Colonic mucosa (tissue), 4 donors: ENCODE measurements at regions not wholly inside any gene's neighbourhood (a gene's known extent, or its start where the extent isn't known, plus 50 kb on each side); places are given as distances from the start of the nearest gene placed in this dataset.

Experiments
- DNase-seq: peaks from one replicate; pipeline ENCODE4 v3.0.0-alpha.2; 2020
- H3K27ac ChIP-seq: fragments of 200-600 bp; one replicate; pipeline ENCODE4 v1.8.0; 2021
- H3K27me3 ChIP-seq: fragments of 200-600 bp; one replicate; pipeline ENCODE4 v1.8.0; 2021
- H3K36me3 ChIP-seq: fragments of 200-600 bp; one replicate; pipeline ENCODE4 v1.8.0; 2021
- H3K4me1 ChIP-seq: fragments of 200-600 bp; one replicate; pipeline ENCODE4 v1.8.0; 2021; ENCODE audit warnings: mild to moderate bottlenecking
- H3K4me3 ChIP-seq: fragments of 200-600 bp; one replicate; pipeline ENCODE4 v1.8.0; 2021
- H3K9ac ChIP-seq, 2 donors: one replicate each; pipeline ENCODE4 v1.7.0; 2013; ENCODE audit warnings: control low read depth in 2 of 2, low read depth in 2 of 2, low read length in 2 of 2
- H3K9me3 ChIP-seq: fragments of 200-600 bp; one replicate; pipeline ENCODE4 v1.8.0; 2021
- CTCF ChIP-seq: fragments of 200-600 bp; IDR thresholded peaks from one replicate; pipeline ENCODE4 v1.8.0; 2022; ENCODE audit warnings: antibody characterized with exemption, mild to moderate bottlenecking
- intact Hi-C: fragments of 100-400 bp; cut with DNase I; formaldehyde crosslinking; loops from one replicate; pipeline ENCODE4 v1.14.1; 2022
- donor health status: healthy.
- donor health status: DM: no; HTN: no; CAD: no.
- donor health status: DM: no; HTN: no; CAD: no.

DNA sequence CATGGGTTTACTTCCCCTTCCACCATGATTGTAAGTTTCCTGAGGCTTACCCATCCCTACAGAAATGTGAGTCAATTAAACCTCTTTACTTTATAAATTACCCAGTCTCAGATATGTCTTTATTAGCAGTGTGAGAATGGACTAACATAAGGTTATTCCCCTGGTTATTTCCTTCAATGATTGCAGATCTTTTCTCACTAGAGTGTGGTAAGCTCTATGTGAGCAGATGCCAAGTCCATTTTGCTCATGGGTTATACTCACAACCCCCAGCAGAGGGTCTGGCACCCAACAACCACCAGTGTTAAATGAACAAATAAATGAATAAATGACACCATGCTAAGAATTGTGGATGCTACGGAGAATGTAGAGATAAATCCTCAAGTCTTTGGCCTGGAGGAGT is 472.8 kb downstream of the LIG4 start:
- Histone ChIP-seq H3K27ac (no peak overlapping the region), H3K9ac (no peak overlapping the region), H3K4me1 (no peaks in the 10 kb centered on the region), H3K4me3 (no peak overlapping the region), H3K27me3 (no peaks in the 10 kb centered on the region), H3K9me3 (no peaks in the 10 kb centered on the region), H3K36me3 (no peaks in the 10 kb centered on the region)
- intact Hi-C loops, result no loop called here
- no peak for TF ChIP-seq CTCF
- DNase-seq, result no peak

GRCh38 chr13:107738004-107738403 is 477.3 kb downstream of the LIG4 start:
- no peak overlapping the region for H3K4me3 ChIP-seq
- no peaks in the 10 kb centered on the region for H3K4me1 ChIP-seq
- no peaks in the 10 kb centered on the region for H3K36me3 ChIP-seq
- H3K9me3 ChIP-seq, result no peaks in the 10 kb centered on the region
- no peak overlapping the region for H3K27ac ChIP-seq
- no peak for DNase-seq
- intact Hi-C loops, result no loop called here
- no peak overlapping the region for H3K9ac ChIP-seq
- H3K27me3 ChIP-seq, result no peaks in the 10 kb centered on the region
- TF ChIP-seq CTCF, result no peak

DNA sequence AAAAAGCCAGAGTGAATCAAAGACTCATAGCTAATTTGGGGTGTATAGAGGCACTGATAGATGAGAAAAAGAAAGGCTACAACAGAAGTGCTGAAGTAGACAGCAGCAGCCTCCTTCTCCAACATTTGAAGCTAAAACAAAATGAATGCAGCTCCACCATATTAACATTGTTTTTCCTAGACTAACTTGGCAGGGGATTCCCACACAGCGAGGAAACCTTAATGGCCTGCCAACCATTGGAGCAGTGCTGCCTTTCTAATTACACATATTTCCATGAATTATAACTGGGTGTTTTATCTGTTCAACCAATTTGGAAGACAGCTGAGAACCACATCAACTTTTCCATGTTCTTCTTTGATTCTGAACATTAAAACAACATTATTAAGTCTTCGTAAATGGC is 478.6 kb downstream of the LIG4 start:
- Histone ChIP-seq H3K4me3 (no peak overlapping the region), H3K27ac (no peak overlapping the region), H3K4me1 (no peaks in the 10 kb centered on the region), H3K27me3 (no peaks in the 10 kb centered on the region), H3K9ac (no peak overlapping the region), H3K36me3 (no peaks in the 10 kb centered on the region), H3K9me3 (no peaks in the 10 kb centered on the region)
- TF ChIP-seq CTCF, result no peak
- no peak for DNase-seq
- intact Hi-C loops, result no loop called here

GRCh38 chr13:107736170-107736569 is 479.2 kb downstream of the LIG4 start:
- H3K9me3 ChIP-seq, result no peaks in the 10 kb centered on the region
- no peak for TF ChIP-seq CTCF
- no peak overlapping the region for H3K9ac ChIP-seq
- H3K27ac ChIP-seq, result no peak overlapping the region
- no peak overlapping the region for H3K4me3 ChIP-seq
- intact Hi-C loops, result no loop called here
- DNase-seq, result no peak
- H3K4me1 ChIP-seq, result no peaks in the 10 kb centered on the region
- no peaks in the 10 kb centered on the region for H3K36me3 ChIP-seq
- no peaks in the 10 kb centered on the region for H3K27me3 ChIP-seq

GRCh38 chr13:107734891-107735625 is 480.3 kb downstream of the LIG4 start:
- Histone ChIP-seq H3K9ac (no peak overlapping the region), H3K4me1 (no peaks in the 10 kb centered on the region), H3K27me3 (no peaks in the 10 kb centered on the region), H3K9me3 (no peaks in the 10 kb centered on the region), H3K36me3 (no peaks in the 10 kb centered on the region), H3K27ac (no peak overlapping the region), H3K4me3 (no peak overlapping the region)
- TF ChIP-seq CTCF, result no peak
- no peak for DNase-seq
- intact Hi-C loops, result no loop called here
